Skin epidermis (tissue), 12 donors: ENCODE measurements at regions not wholly inside any gene's neighbourhood (a gene's known extent, or its start where the extent isn't known, plus 50 kb on each side); places are given as distances from the start of the nearest gene placed in this dataset.
"Not testable (repeated sequence)": the region's sequence is repeated elsewhere in the genome, so short reads cannot be mapped to it uniquely, and the experiment has no call there.

Experiments used
- H3K27ac ChIP-seq, 21 experiments: fragments of 200-600 bp; sonication (generic) in 11 of 21; one replicate each; pipeline ENCODE4 v1.5.0; 2020; ENCODE audit warnings: mild to moderate bottlenecking in 3 of 21, inconsistent platforms in 2 of 21, moderate library complexity in 2 of 21
- H3K4me3 ChIP-seq, 7 experiments: fragments of 200-600 bp; sonication (generic) in 2 of 7; one replicate each; pipeline ENCODE4 v1.5.0; 2020; ENCODE audit warnings: inconsistent platforms in 2 of 7, mild to moderate bottlenecking in 2 of 7, moderate library complexity in 1 of 7

GRCh38 chr1:192903142-192903541 lies 94.3 kb downstream of the RGS2 start:
- Histone ChIP-seq H3K27ac (no peak overlapping the region), H3K4me3 (no peak overlapping the region)

GRCh38 chr1:192904438-192904895 lies 95.6 kb downstream of the RGS2 start:
- Histone ChIP-seq H3K27ac (peak overlapping the region in 2 of 21 experiments; percentile 31 to 40), H3K4me3 (no peak overlapping the region)

GRCh38 chr1:192905049-192905448 lies 96.2 kb downstream of the RGS2 start:
- no peak overlapping the region for H3K4me3 ChIP-seq

GRCh38 chr1:192906334-192906733 lies 97.5 kb downstream of the RGS2 start:
- H3K27ac ChIP-seq = no peak overlapping the region
- no peak overlapping the region for H3K4me3 ChIP-seq

More at GRCh38 chr1:192905049-192905448, 96.2 kb downstream of the RGS2 start:
- H3K27ac ChIP-seq = peak overlapping the region in 5 of 21 experiments; percentile 1 to 64 (median 43)

- no peak overlapping the region for H3K4me3 ChIP-seq
- H3K27ac ChIP-seq = no peak overlapping the region
These were observed 98.9 kb downstream of the RGS2 start for GRCh38 chr1:192907545-192908243.

- H3K27ac ChIP-seq, H3K4me3 ChIP-seq: not testable (repeated sequence)
These were observed 103.2 kb downstream of the RGS2 start for GRCh38 chr1:192911896-192912656.

- Histone ChIP-seq H3K27ac (no peak overlapping the region), H3K4me3 (no peak overlapping the region)
These were observed 104.8 kb downstream of the RGS2 start for GRCh38 chr1:192913683-192914082.

GRCh38 chr1:192914092-192914491 lies 105.3 kb downstream of the RGS2 start:
- H3K4me3 ChIP-seq = no peak overlapping the region
- no peak overlapping the region for H3K27ac ChIP-seq

GRCh38 chr1:192914696-192915095 lies 105.9 kb downstream of the RGS2 start:
- H3K27ac ChIP-seq = no peak overlapping the region
- no peak overlapping the region for H3K4me3 ChIP-seq

- no peak overlapping the region for H3K4me3 ChIP-seq
- H3K27ac ChIP-seq = no peak overlapping the region
These were observed 107.2 kb downstream of the RGS2 start for GRCh38 chr1:192916021-192916420.

GRCh38 chr1:192918259-192918658 lies 109.4 kb downstream of the RGS2 start:
- Histone ChIP-seq H3K27ac (no peak overlapping the region), H3K4me3 (no peak overlapping the region)

GRCh38 chr1:192920412-192920811 lies 111.6 kb downstream of the RGS2 start:
- H3K4me3 ChIP-seq = no peak overlapping the region
- no peak overlapping the region for H3K27ac ChIP-seq

- H3K27ac ChIP-seq = no peak overlapping the region
- no peak overlapping the region for H3K4me3 ChIP-seq
These were observed 116.8 kb downstream of the RGS2 start for GRCh38 chr1:192925609-192926008.

GRCh38 chr1:192926736-192927135 lies 117.9 kb downstream of the RGS2 start:
- H3K4me3 ChIP-seq = no peak overlapping the region

GRCh38 chr1:192927496-192927895 lies 118.7 kb downstream of the RGS2 start:
- no peak overlapping the region for H3K4me3 ChIP-seq
- H3K27ac ChIP-seq = no peak overlapping the region

More at GRCh38 chr1:192926736-192927135, 117.9 kb downstream of the RGS2 start:
- H3K27ac ChIP-seq = no peak overlapping the region

- H3K27ac ChIP-seq = no peak overlapping the region
- no peak overlapping the region for H3K4me3 ChIP-seq
These were observed 120.8 kb downstream of the RGS2 start for GRCh38 chr1:192929597-192929996.

- no peak overlapping the region for H3K4me3 ChIP-seq
These were observed 124.9 kb downstream of the RGS2 start for GRCh38 chr1:192933744-192934143.

GRCh38 chr1:192936313-192937018 lies 122.7 kb downstream of the UCHL5 start:
- Histone ChIP-seq H3K27ac (peak overlapping the region in 1 of 21 experiments; percentile 49), H3K4me3 (no peak overlapping the region)

More at GRCh38 chr1:192933744-192934143, 124.9 kb downstream of the RGS2 start:
- H3K27ac ChIP-seq = no peak overlapping the region

- Histone ChIP-seq H3K27ac (peak overlapping the region in 1 of 21 experiments; percentile 57), H3K4me3 (no peak overlapping the region)
These were observed 122.0 kb downstream of the UCHL5 start for GRCh38 chr1:192937128-192937527.

GRCh38 chr1:192939440-192939839 lies 119.7 kb downstream of the UCHL5 start:
- no peak overlapping the region for H3K27ac ChIP-seq
- no peak overlapping the region for H3K4me3 ChIP-seq
